HG03378 (cell line): ENCODE measurements at regions not wholly inside any gene's neighbourhood (a gene's known extent, or its start where the extent isn't known, plus 50 kb on each side); places are given as distances from the start of the nearest gene placed in this dataset.

ENCODE experiments used
- ATAC-seq: cut with Tn5 transposase; IDR thresholded peaks from one replicate; pipeline ENCODE4 v1.9.1; 2021; ENCODE audit warnings: mild to moderate bottlenecking, moderate library complexity; ENCODE audit not compliant: unreplicated experiment

DNA sequence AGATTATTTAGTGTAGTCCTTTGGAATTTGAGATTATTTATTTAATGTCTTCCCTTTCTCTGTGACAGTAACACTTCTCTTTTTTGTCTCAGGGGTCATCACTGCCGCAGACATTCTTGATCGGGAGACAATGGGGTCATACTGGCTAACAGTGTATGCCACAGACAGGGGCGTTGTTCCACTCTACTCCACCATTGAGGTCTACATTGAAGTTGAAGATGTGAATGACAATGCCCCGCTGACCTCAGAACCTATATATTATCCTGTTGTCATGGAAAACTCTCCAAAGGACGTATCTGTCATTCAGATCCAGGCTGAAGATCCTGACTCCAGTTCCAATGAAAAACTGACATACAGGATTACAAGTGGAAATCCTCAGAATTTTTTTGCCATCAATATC is 299.9 kb downstream of the FAT3 start:
- ATAC-seq, result no peak

DNA sequence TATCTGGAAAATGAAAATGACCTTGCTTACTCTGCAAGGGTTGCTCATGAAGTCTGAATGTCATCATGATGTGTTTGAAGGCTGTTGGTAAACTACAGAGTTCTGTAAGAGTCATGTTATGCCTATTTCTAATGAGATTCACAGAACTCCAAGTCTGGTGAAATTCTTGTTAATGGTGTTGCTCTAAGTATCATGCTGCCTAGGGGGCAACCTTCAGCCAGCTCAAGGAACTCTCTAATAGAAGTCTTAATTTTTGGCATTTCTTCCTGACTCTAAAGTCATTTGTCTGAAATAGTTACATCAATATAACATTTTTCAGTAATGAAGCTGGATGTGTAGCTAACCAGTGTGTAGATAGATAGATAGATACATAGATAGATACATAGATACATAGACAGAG is 302.8 kb downstream of the FAT3 start:
- ATAC-seq, result no peak

DNA sequence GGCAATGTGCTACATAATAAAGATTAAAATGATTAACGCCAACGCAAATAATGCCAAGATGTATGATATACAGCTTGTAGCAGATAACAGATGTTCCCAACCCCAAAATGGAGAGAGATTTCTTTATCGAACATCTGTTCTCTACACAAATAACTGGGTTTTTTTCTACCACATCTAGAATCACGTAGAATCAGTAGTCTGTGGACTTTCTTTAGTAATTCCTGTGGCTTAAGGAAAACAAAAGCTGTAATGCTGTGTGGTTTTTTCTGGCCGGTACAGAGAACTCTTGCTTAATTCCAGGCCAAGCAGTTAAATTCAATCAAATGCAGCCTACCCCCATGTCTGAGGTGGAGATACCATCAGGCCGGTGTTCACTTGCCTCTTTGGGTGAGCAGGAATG is 303.4 kb downstream of the FAT3 start:
- ATAC-seq, result no peak

DNA sequence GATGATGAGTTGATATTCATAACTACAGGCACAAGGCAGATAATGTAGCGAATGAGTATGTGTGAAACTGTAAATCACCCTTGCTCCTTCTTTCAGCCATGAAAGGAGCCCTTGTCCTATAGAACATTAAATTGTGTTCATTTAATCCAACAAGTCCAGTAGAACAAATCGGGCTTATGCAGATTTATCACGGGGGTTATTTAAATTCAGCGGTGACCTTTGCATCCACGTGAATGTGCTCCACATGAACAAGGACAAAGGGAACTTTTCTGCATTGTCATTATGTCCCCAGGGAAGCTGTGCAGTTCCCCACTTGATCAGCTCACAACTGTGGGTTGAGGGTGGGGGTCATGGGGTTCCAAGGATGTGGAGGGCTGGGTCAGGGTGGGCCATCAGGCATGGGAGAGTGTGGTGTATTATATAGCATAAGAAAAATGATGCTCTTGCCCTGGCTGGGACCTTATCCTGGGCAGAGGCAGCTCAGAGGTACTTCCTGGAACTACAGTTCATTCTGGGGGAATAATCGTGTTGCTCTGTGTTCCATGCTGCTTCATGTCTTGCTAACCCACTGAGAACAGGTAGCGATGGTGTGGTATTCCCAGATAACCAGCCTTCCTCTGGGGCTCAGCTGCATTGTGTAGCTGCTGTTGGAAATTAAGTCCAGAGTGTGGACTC is 306.6 kb downstream of the FAT3 start:
- no peak for ATAC-seq

DNA sequence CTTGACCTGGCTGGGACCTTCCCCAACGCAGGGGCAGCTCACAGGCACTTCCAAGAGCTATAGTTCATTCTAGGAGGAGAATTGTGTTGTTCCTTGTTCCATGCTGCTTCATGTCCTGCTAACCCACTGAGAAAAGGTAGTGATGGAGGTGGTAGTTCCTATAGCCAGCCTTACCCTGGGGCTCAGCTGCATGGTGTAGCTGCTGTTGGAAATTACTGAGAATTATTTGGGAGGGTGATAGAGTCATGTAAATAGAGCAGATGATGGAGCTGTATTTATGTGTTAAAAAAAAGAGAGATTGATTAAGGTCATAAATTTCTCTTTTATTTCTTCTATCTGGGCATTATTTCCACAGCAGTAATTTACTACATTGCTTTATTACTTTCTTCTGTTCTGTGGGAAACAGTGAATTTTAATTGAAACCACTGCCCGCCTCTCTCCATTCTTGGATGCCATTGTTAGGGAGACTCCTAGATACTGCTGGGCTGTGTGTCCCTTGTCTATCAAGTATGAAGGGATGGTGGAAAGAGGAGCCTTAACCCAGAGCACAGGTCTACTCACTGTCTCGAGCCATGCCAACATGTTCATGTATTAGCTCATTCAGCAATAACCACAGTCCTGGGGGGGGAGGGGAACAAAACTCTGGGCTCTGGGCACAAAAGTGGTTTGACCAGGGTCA is 309.2 kb downstream of the FAT3 start:
- no peak for ATAC-seq

DNA sequence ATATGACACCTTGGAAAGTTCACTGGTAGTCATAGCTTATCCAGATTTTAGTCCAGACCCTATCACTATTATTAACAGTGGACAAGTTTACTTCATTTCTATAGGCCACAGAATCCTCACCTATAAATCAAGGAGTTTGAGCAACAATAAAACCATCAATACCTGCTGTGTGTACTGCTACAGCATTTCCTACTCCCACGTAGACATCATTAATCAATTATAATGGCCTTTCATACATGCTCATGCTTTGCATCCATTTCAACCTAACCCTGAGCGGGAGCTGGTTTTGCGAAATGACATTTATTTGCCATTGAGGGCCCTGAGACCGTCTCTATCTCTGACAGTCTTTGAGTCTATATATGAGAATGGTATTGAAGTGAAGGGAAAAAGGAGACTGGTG is 312.3 kb downstream of the FAT3 start:
- no peak for ATAC-seq

DNA sequence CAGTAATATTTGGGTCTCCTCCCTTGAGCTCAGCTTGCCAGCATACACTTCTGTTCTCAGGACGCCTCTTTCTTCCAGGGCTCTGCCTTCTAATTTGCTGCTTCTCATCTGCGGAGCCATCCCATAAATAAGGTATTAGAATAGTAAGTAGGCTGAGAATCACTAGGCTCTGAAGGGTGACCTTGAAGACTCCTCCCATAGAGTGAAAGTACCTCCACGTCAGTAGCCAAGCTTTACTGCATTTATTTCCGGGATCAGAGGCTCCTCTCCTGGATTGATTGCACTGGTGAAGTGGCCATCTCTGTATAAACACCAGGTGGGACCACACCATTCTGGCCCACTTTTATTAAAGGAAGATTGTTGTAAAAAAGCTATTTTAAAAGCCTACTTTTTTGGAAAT is 315.5 kb downstream of the FAT3 start:
- ATAC-seq, result no peak

DNA sequence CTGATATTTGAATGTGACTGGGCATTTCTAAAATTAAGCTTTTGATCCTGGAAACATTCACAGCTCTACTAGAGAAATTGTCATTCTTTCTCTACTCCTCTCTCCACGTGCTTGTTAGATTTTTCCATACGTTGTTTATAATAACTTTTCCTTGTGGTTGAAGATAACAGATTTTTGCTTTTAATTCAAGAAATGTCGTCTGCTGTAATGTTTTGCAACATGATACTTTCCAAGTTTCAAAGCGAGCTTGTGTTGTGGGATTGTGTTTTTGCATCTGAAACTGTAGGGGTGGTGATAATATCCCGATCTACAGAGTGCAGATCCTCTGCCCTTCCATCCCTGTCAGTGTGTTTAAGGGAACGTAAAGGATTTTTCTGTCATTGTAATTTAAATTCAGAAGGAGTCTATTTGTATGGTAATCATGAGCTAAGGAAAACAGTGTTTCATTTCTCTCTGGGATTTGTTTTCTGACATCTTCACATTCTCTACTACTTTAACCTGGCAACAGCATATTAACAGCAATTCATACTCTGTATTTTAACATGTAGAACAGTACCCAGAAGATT is 321.4 kb downstream of the FAT3 start:
- no peak for ATAC-seq

DNA sequence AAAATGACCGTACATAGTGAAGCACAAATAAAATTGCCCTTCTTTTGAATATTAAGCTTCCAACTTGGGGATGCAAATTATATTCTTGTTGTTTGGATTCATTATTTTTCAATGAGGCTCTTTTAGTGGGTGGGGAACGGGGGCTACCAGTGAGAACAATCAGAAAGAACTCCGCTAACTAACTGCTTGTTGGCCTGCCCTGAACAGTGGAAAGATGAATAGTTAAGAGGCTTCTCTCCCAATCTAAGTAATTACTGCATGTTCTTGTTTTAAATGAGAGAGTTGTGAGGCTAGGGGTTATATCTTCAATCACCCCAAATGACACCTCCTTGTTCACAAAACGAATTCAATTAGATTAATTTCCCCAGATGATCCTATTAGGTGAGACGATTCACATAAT is 322.0 kb downstream of the FAT3 start:
- no peak for ATAC-seq

DNA sequence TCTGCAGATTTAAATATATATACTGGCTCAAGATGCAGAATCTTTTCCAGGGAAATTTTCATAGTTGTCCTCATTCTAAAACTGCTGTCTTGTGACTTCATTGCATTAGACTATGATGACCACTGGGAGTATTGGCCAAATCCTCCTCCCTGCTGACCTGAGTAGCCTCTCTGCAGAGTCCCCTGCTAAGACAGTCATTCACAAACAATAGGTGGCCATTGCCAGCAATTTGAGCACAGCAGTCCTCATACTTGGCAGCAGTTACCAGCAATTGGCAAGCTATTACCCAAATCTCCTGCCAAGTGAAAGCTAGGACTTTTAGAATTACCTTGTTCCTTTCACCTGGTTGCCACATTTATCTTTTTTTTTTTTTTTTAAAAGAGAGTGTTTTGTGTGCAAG is 325.8 kb downstream of the FAT3 start:
- no peak for ATAC-seq

DNA sequence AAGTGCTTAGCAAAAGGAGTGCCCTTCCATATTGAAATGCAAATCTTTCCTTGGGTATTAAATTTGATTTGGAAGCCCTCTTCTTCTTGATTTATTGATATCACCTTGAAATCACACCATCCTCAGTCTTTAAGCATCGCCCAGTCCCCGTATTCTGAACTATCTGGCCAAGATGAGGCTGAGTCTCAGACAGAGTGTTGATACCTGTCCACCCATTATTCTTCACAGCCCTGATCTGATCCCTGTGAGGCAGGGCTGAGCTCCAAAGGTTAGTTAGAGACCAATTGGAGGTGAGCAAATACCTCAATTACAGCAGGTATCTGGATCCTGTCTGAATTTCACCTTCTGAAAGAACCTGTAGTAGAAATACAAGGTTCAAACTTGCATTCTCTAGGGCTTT is 326.3 kb downstream of the FAT3 start:
- no peak for ATAC-seq

DNA sequence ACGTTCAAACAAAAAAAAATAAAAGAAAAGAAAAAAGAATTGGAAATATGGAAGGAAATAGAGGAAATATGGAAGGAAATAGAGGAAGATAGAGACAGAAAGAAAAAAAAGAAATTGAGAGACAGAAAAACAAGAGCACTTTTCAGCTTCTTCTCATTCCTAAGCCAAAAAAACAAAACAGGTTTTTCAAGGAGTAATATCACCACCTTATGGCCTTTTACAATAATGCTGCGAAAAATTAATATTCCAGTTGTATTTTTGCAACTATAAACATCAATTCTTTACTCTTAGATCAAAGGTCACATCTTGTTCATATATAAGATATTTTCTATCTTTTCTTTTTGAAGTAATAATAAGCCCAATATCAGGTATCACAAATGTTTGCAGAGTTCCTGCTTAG is 328.3 kb downstream of the FAT3 start:
- ATAC-seq, result no peak

DNA sequence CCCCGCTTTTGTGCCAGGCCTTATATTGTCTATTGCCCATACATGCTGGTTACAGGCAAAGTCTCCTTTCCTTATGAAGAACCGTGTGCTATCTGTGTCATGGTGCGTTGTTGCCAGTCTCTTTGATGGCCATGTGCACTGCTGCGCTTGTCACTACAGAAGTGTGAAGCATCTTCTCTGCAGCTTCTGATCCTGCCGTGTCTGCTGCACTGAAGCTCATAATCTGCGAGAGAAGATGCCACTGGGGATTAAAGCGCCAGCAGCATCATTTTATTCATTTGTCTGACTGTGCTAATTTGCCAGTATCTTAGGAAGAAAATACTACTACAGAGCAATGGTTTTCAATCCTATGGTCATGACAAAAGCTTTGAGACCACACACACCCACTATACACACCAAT is 330.1 kb downstream of the FAT3 start:
- ATAC-seq, result no peak

DNA sequence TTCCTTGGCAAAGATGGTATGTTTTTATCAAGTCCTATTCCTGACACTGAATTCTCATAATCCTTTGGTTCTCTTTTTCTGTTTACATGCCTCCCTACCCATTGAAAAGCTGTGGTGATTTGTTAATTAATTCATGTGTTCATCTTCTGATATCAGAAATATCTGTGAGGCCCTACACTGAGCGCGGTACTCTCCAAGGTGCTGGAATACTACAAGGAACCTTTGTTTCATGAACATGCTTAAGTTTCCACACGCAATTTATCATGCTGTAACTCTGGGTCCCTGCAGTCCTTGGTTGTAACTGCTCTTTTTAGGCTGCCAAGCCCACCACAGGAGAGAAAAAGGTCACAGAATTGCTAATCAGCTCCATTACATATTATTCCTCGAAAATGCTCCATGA is 331.8 kb downstream of the FAT3 start:
- no peak for ATAC-seq

DNA sequence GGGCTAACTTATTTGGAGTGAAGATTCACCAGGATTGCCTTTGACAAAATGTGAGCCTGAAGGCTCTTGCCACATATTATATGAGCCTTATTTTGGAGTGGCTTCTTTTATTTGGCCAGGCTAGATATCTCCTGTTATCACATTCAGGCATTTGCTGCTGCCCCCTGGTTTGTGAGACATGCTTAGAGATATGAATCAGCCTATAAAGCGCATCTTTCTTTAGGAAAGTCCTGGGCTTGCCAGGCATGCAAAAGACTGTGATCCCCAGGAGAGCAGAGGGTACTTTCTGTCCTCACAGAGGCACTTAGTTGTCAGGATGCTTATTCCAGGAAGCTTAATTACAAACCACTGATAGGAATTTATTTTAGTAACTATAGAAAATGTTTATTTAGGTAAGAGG is 333.3 kb downstream of the FAT3 start:
- ATAC-seq, result no peak

DNA sequence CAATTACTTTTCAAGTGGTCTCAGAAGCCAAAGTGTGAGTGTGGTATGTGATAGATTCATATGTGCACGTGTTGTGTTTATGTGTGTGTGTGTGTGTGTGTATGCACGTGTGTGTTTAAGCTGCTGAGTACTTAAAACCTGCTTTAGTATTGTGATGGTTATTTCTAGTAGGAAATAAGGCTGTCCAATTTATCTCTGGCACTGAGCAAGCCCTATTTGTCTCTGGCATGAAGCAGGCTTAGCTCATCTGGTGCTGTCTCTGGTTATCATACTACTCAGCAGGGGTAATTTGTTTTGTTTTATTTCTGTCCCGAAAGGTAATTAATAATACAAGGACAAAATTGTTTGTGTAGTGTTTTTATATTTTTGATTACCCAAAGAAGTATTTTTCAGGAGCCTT is 333.7 kb downstream of the FAT3 start:
- no peak for ATAC-seq

DNA sequence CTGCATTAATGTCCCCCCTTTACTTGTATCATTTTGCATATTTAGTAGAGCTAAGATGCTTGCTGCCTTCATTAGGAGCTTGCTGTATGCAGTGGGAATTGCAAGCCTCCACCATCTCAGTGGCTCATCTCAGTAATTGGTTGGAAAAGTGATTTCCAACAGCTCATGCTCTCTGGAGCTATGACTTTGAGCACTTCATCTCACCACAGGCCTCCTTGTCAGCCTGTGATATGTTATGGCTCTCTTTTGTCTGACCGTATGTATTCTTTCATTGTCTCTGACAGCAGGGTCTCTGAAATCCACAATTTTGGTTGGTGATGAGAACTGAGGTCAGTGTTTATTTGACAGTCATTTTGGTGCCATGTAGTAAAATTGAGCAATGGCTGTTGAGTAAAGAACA is 345.1 kb downstream of the FAT3 start:
- ATAC-seq, result no peak

DNA sequence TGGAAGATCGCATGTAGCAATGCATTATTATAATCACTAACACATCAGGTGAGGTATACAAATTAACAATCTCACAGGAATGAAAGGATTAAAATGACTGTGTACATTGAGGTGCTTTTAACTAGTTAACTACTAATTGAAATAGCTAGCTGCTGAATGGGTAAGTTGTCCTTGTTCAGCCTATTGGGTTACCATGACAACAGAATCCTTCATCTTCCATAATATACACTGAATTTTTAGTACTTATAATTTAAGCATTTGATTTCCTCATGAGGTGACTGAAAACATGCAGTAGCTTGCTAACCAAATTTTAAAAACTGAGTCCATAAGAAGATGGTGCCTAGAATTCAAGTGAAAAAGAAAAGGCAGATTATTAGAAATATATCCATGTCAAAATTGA is 347.9 kb downstream of the FAT3 start:
- ATAC-seq, result no peak

DNA sequence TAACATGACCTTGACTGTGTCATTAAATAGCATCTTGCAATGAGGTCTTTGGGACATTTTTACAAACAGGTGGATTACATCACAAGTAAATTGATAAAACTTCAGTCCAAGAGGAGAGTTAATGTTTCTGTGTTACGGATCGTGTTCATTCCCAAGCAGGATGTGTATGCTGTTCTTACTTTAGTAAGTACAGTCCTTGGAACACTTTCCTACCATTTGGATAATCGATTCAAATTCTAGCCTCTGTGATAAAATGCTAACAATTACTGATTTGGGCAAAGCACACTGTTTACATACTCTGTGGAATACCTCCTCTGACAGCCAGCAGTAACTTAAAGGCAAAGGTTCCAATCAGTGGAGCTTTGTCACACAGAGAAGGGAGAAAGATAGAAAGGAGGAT is 351.7 kb downstream of the FAT3 start:
- ATAC-seq, result no peak

DNA sequence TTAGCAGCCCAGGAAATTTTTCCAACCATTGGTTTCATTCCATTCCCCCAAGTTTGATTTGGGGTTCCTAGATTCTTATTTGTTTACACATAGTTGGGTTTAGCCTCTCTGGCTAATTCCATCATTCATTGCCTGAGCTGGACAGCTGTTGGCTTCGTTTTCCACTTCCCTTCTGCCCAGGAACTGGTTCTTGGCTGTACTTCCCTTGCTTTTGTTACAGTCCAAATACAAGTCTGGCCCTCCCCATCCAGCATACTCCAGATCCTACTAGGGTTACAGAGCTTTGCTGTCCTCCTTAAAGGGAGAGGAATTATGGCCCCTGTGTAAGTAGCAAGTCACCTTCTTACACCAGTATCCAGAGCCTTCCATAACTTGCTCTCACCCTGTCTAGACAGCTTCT is 356.3 kb downstream of the FAT3 start:
- ATAC-seq, result no peak

DNA sequence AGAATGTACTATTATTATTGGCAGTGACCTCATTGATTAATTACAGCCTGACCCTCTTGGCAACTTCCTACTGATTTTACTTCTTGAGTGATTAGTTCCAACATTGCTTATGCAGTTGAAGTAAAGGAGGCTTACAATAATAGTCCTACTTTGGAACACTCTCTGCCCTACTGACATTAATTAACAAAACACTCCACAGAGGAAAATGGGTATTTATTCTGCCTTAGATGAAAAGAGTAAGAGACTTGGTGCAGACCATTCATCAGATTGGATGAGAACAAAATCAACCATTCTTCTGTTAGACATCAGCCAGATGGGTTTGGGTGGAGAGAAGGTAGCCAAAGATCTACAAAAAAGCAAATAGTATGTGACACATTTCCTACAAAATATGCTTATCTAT is 363.8 kb downstream of the FAT3 start:
- ATAC-seq, result no peak

DNA sequence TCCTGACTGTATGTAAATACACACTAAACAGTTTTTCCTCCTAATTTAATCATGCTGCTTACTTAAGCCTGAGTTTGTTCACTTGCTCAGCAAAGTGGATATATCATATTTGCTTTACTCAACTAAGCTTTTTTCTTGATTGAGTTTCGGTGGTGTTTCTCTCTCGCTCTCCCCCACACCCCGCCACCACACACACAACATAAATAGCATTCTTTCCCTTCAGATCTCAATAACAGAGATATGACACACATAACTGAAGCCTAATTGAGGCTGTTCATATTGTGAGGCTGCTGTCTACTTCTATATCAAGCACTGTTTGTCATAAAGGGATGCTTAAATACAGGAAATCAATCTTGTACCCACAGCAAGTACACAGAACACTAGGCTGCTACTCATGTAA is 364.9 kb downstream of the FAT3 start:
- no peak for ATAC-seq

DNA sequence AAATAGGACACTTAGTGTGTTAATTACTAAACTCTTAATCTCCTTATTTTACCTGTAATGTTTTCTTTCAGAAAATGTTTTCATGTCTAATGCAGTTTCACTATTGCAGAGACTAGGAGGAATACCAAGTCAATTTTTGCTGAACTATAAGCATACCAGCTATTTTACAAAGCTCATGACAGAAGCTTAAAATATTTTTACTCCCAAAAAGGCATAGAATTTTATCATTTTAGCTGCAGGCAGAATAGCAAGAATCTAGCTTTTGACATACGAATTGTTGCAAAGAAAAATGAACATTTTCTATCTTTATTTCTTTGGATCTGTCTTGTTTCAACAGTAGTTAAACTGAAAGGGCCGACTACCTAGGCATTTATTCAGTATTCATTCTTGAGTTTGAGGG is 366.9 kb downstream of the FAT3 start:
- no peak for ATAC-seq
